Neural cell (in vitro differentiated cells): ENCODE measurements at regions not wholly inside any gene's neighbourhood (a gene's known extent, or its start where the extent isn't known, plus 50 kb on each side); places are given as distances from the start of the nearest gene placed in this dataset.

Experiments used
- CTCF ChIP-seq: fragments of 450-650 bp; IDR thresholded peaks from 2 replicates; pipeline ENCODE4 v1.5.1; 2014; ENCODE audit warnings: antibody characterized with exemption, mild to moderate bottlenecking, moderate library complexity; ENCODE audit not compliant: poor library complexity, severe bottlenecking
- EP300 ChIP-seq: fragments of 450-650 bp; conservative IDR thresholded peaks from 2 replicates; pipeline ENCODE4 v1.6.1; 2014; ENCODE audit warnings: antibody characterized with exemption, mild to moderate bottlenecking, moderate library complexity; ENCODE audit not compliant: poor library complexity, severe bottlenecking
- EZH2 ChIP-seq: fragments of 200-600, 300-800 bp; shearing (Covaris generic), sonication (generic); IDR thresholded peaks from 2 replicates; pipeline ENCODE4 v1.6.1; 2014; ENCODE audit warnings: antibody characterized with exemption, low read length, borderline replicate concordance, mild to moderate bottlenecking; ENCODE audit not compliant: insufficient read depth, poor library complexity, severe bottlenecking
- MXI1 ChIP-seq: fragments of 450-650 bp; conservative IDR thresholded peaks from 2 replicates; pipeline ENCODE4 v1.6.1; 2014; ENCODE audit warnings: antibody characterized with exemption, mild to moderate bottlenecking; ENCODE audit not compliant: poor library complexity, severe bottlenecking
- POLR2AphosphoS5 ChIP-seq: IDR thresholded peaks from 2 replicates; pipeline ENCODE4 v1.6.1; 2012
- RAD21 ChIP-seq: fragments of 450-650 bp; conservative IDR thresholded peaks from 2 replicates; pipeline ENCODE4 v1.6.1; 2014; ENCODE audit warnings: antibody characterized with exemption, mild to moderate bottlenecking, moderate library complexity
- TAF1 ChIP-seq: IDR thresholded peaks from 2 replicates; pipeline ENCODE4 v1.6.1; 2012; ENCODE audit warnings: low read depth

GRCh38 chrX:130482871-130483270 is 81.1 kb downstream of the RBMX2 start:
- TF ChIP-seq CTCF (no peak), EZH2 (no peak), POLR2AphosphoS5 (no peak), EP300 (no peak), RAD21 (no peak), MXI1 (no peak), TAF1 (no peak)
